Astrocyte (in vitro differentiated cells and primary cell): ENCODE measurements at regions not wholly inside any gene's neighbourhood (a gene's known extent, or its start where the extent isn't known, plus 50 kb on each side); places are given as distances from the start of the nearest gene placed in this dataset.

ENCODE experiments used
- EZH2 ChIP-seq: IDR thresholded peaks from 2 replicates; pipeline ENCODE4 v1.6.1; 2012; ENCODE audit warnings: mild to moderate bottlenecking, low read length, inconsistent platforms; ENCODE audit not compliant: insufficient read depth
- TF ChIP-seq, protein P1 (sequence below): IDR thresholded peaks from 2 replicates; pipeline ENCODE4 v1.5.1; 2011; ENCODE audit warnings: low read depth, mild to moderate bottlenecking, inconsistent platforms, low read length, moderate library complexity; ENCODE audit not compliant: insufficient read depth

- TF ChIP-seq, protein P1, sequence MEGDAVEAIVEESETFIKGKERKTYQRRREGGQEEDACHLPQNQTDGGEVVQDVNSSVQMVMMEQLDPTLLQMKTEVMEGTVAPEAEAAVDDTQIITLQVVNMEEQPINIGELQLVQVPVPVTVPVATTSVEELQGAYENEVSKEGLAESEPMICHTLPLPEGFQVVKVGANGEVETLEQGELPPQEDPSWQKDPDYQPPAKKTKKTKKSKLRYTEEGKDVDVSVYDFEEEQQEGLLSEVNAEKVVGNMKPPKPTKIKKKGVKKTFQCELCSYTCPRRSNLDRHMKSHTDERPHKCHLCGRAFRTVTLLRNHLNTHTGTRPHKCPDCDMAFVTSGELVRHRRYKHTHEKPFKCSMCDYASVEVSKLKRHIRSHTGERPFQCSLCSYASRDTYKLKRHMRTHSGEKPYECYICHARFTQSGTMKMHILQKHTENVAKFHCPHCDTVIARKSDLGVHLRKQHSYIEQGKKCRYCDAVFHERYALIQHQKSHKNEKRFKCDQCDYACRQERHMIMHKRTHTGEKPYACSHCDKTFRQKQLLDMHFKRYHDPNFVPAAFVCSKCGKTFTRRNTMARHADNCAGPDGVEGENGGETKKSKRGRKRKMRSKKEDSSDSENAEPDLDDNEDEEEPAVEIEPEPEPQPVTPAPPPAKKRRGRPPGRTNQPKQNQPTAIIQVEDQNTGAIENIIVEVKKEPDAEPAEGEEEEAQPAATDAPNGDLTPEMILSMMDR, result no peak
- no peak for TF ChIP-seq EZH2
Observed at GRCh38 chr10:108141064-108141463, 976.6 kb upstream of the SORCS1 start.
